ENCODE measurements at regions not wholly inside any gene's neighbourhood (a gene's known extent, or its start where the extent isn't known, plus 50 kb on each side); places are given as distances from the start of the nearest gene placed in this dataset.
"Not testable (repeated sequence)": the region's sequence is repeated elsewhere in the genome, so short reads cannot be mapped to it uniquely, and the experiment has no call there.

DNA sequence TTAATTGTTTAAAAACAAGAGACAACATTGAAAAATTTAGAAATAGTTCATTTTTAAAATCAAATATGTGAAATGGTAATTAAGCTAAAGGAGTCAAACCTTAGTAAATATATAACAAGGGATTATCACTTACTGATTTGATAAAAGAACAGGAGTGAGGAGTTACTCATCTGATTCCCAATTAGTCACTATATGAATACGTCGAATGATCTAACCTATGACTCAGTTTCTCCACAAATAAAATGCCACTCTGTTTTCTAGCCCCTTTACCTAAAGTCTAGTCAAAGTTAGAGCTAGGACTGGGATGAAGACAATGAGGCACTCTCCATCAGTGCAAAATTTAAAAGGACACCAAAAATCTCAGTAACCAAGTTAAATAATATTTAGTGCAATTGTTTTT lies 70.4 kb upstream of the RASEF start:
- TF ChIP-seq, protein P1, sequence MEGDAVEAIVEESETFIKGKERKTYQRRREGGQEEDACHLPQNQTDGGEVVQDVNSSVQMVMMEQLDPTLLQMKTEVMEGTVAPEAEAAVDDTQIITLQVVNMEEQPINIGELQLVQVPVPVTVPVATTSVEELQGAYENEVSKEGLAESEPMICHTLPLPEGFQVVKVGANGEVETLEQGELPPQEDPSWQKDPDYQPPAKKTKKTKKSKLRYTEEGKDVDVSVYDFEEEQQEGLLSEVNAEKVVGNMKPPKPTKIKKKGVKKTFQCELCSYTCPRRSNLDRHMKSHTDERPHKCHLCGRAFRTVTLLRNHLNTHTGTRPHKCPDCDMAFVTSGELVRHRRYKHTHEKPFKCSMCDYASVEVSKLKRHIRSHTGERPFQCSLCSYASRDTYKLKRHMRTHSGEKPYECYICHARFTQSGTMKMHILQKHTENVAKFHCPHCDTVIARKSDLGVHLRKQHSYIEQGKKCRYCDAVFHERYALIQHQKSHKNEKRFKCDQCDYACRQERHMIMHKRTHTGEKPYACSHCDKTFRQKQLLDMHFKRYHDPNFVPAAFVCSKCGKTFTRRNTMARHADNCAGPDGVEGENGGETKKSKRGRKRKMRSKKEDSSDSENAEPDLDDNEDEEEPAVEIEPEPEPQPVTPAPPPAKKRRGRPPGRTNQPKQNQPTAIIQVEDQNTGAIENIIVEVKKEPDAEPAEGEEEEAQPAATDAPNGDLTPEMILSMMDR (conservative IDR thresholded peaks at IDR 0.05): no peak
- TF ChIP-seq ZFX (IDR thresholded peaks at IDR 0.05): no peak
- H3K27ac ChIP-seq: no peak overlapping the region

DNA sequence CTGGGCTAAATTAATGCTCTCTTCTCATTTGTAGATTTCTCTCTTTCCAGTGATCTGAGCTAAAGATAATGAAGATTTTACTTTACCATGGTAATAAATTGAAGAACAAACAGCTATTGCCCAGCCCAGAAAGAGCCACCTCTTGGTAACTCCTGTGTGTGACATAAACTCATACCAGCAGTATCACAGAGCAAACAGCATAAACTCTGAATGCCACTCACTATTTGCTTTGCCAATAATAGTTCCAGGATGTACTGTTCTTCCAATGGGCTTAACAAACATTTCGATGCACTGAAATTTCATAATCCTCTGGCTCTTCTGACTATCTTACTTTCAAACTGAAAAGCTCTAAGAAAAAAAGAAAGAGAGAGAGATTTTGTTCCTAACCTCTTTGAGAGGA lies 69.8 kb upstream of the RASEF start:
- no peak overlapping the region for H3K27ac ChIP-seq
- TF ChIP-seq ZFX (IDR thresholded peaks at IDR 0.05): no peak
- TF ChIP-seq, protein P1 (conservative IDR thresholded peaks at IDR 0.05): peak; percentile 24

DNA sequence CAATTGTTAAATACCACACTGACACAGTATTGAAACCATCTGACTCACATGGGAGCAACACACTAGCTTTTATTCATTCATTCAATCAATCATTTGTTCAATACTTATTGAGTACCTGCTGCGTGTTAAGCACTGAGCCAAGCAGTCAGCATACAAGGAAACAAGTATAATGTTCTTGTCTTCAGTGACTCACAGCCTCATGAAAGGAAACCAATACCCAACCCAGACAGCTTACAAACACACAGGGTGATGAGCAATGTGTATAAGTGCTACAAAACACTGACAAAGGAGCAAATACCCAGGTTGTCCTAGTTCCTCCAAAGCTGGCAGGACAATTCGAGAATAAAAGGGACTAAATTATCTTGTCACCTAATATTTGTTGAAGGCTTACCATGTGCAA lies 67.6 kb upstream of the RASEF start:
- TF ChIP-seq, protein P1 (conservative IDR thresholded peaks at IDR 0.05): no peak
- no peak for TF ChIP-seq ZFX (IDR thresholded peaks at IDR 0.05)
- H3K27ac ChIP-seq: no peak overlapping the region

DNA sequence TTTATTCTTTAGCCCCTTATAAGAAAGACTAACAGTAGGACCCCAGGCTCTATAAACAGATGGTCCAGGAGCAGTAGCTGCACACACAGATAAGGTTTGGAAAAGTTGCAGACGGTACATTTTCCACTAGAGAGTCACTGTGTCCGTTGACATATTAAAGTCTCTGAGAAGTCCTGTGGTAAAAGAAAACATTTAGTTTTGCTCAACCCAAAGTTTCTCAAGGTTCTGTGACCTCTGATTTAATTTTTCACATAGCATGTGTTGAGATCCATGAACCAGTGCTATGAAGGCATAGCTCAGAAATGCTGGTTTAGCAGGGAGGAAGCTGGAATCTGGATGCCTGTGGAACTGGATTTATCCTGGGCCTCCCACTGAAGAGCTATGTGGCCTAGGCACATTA lies 62.7 kb upstream of the RASEF start:
- H3K27ac ChIP-seq: no peak overlapping the region
- no peak for TF ChIP-seq ZFX (IDR thresholded peaks at IDR 0.05)
- TF ChIP-seq, protein P1 (conservative IDR thresholded peaks at IDR 0.05): no peak

DNA sequence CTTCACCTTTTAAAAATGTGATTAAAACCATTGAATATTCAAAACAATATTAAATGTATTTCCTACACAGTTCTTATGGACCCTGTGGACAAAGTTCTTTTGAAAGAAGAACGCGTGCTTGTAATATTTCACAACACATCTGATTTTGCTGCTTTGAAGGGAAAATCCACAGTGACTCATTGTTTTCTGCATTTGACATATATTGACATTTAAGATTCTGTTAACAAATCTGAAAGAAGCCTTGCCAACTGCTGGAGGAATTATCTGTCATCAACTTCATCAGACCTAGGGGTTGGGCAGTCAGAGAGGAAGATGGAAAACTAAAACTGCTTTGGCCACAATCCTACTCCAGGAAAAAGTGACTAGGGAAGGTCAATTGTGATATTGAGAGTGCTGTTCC lies 56.9 kb upstream of the RASEF start:
- TF ChIP-seq, protein P1 (conservative IDR thresholded peaks at IDR 0.05): no peak
- TF ChIP-seq ZFX (IDR thresholded peaks at IDR 0.05): no peak
- H3K27ac ChIP-seq: no peak overlapping the region

DNA sequence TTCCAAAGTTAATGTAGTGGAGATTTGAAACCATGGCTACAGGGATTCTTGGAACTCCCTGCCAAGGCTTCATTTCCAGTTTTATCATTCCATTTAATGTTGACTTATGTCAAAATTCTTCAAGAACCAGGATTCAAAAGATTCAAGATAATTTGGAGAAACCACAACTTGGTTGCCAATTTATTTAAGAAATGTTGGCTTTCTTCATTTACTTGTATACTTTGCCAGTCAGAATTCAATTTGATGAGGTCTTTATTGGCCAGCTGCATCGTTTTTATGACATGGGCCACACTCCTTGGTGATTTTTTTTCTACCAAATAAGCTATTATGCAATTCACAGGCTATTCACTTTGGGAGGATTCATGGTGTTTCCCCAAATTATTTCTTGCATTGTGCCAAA lies 53.1 kb upstream of the RASEF start:
- no peak for TF ChIP-seq ZFX (IDR thresholded peaks at IDR 0.05)
- TF ChIP-seq, protein P1 (conservative IDR thresholded peaks at IDR 0.05): no peak
- no peak overlapping the region for H3K27ac ChIP-seq

DNA sequence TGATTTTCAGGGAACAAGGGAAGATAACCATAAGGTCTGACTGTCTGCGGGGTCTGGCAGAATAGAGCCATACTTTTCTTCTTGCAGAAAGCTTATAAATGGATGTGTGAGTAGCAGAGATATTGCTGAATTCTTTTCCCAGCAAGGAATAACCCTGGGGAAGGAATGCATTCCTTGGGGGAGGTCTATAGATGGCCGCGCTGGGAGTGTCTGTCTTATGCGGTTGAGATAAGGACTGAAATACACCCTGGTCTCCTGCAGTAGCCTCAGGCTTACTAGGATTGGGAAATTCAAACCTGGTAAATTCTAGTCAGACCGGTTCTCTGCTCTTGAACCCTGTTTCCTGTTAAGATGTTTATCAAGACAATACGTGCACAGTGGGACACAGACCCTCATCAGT lies 50.5 kb upstream of the RASEF start:
- H3K27ac ChIP-seq: not testable (repeated sequence)

All from C4-2B (cell line).